Activated T-helper 1 cell treated with anti-CD3 and anti-CD28 coated beads, Interleukin-2, amount 50 U/mL, for 16 hours (primary cell): ENCODE measurements at regions not wholly inside any gene's neighbourhood (a gene's known extent, or its start where the extent isn't known, plus 50 kb on each side); places are given as distances from the start of the nearest gene placed in this dataset.

Source experiments
- DNase-seq, 2 donors: peaks; one replicate each; pipeline ENCODE4 v3.0.0-alpha.2; 2020; ENCODE audit warnings: low read depth in 1 of 2, low spot score in 1 of 2

GRCh38 chr16:65540901-65541300 is 419.0 kb upstream of the CDH11 start:
- no peak for DNase-seq

- DNase-seq, result no peak
These were observed 417.1 kb upstream of the CDH11 start for GRCh38 chr16:65538976-65539375.

- no peak for DNase-seq
These were observed 415.5 kb upstream of the CDH11 start for GRCh38 chr16:65537336-65537735.

GRCh38 chr16:65534121-65534528 is 412.3 kb upstream of the CDH11 start:
- DNase-seq, result no peak

- DNase-seq, result no peak
These were observed 411.0 kb upstream of the CDH11 start for GRCh38 chr16:65532846-65533245.

GRCh38 chr16:65532258-65532657 is 410.4 kb upstream of the CDH11 start:
- DNase-seq, result no peak

GRCh38 chr16:65531475-65531874 is 409.6 kb upstream of the CDH11 start:
- DNase-seq, result no peak

- no peak for DNase-seq
These were observed 403.8 kb upstream of the CDH11 start for GRCh38 chr16:65525707-65526106.

- no peak for DNase-seq
These were observed 403.1 kb upstream of the CDH11 start for GRCh38 chr16:65524997-65525396.

- DNase-seq, result no peak
These were observed 402.4 kb upstream of the CDH11 start for GRCh38 chr16:65524231-65524630.

GRCh38 chr16:65523283-65523944 is 401.6 kb upstream of the CDH11 start:
- DNase-seq, result no peak

GRCh38 chr16:65522412-65522811 is 400.5 kb upstream of the CDH11 start:
- no peak for DNase-seq

GRCh38 chr16:65521633-65522328 is 399.9 kb upstream of the CDH11 start:
- no peak for DNase-seq

- no peak for DNase-seq
These were observed 397.5 kb upstream of the CDH11 start for GRCh38 chr16:65519402-65519801.

- DNase-seq, result no peak
These were observed 393.3 kb upstream of the CDH11 start for GRCh38 chr16:65515193-65515592.

- no peak for DNase-seq
These were observed 389.0 kb upstream of the CDH11 start for GRCh38 chr16:65510850-65511249.

GRCh38 chr16:65510241-65510640 is 388.4 kb upstream of the CDH11 start:
- no peak for DNase-seq

- no peak for DNase-seq
These were observed 387.3 kb upstream of the CDH11 start for GRCh38 chr16:65509172-65509571.

- no peak for DNase-seq
These were observed 379.1 kb upstream of the CDH11 start for GRCh38 chr16:65500919-65501318.

GRCh38 chr16:65500007-65500406 is 378.1 kb upstream of the CDH11 start:
- DNase-seq, result no peak

GRCh38 chr16:65499566-65499965 is 377.7 kb upstream of the CDH11 start:
- DNase-seq, result no peak

- no peak for DNase-seq
These were observed 375.7 kb upstream of the CDH11 start for GRCh38 chr16:65497571-65497970.

- no peak for DNase-seq
These were observed 373.2 kb upstream of the CDH11 start for GRCh38 chr16:65495106-65495505.
